ENCODE measurements at regions not wholly inside any gene's neighbourhood (a gene's known extent, or its start where the extent isn't known, plus 50 kb on each side); places are given as distances from the start of the nearest gene placed in this dataset.
"Not testable (repeated sequence)": the region's sequence is repeated elsewhere in the genome, so short reads cannot be mapped to it uniquely, and the experiment has no call there.

- no peak for DNase-seq
Measured at GRCh38 chr3:166296179-166296783, 459.1 kb upstream of the BCHE start.

- DNase-seq, result no peak
Measured at GRCh38 chr3:166291186-166291955, 454.1 kb upstream of the BCHE start.

- DNase-seq, result no peak
Measured at GRCh38 chr3:166285001-166285400, 447.8 kb upstream of the BCHE start.

- DNase-seq, result no peak
Measured at GRCh38 chr3:166283840-166284239, 446.6 kb upstream of the BCHE start.

- no peak for DNase-seq
Measured at GRCh38 chr3:166282931-166283330, 445.7 kb upstream of the BCHE start.

- no peak for DNase-seq
Measured at GRCh38 chr3:166279636-166280035, 442.4 kb upstream of the BCHE start.

GRCh38 chr3:166275024-166275390 lies 437.8 kb upstream of the BCHE start:
- no peak for DNase-seq

- DNase-seq, result no peak
Measured at GRCh38 chr3:166274351-166275023, 437.3 kb upstream of the BCHE start.

GRCh38 chr3:166270429-166270828 lies 433.2 kb upstream of the BCHE start:
- DNase-seq, result no peak

GRCh38 chr3:166265153-166265552 lies 427.9 kb upstream of the BCHE start:
- no peak for DNase-seq

GRCh38 chr3:166263460-166263859 lies 426.2 kb upstream of the BCHE start:
- no peak for DNase-seq

GRCh38 chr3:166258293-166258850 lies 421.1 kb upstream of the BCHE start:
- not testable (repeated sequence) for DNase-seq

- no peak for DNase-seq
Measured at GRCh38 chr3:166257715-166258114, 420.5 kb upstream of the BCHE start.

GRCh38 chr3:166248784-166249183 lies 411.6 kb upstream of the BCHE start:
- no peak for DNase-seq

GRCh38 chr3:166243511-166243910 lies 406.3 kb upstream of the BCHE start:
- peak; percentile 71 for DNase-seq

- DNase-seq, result no peak
Measured at GRCh38 chr3:166223120-166223519, 385.9 kb upstream of the BCHE start.

- no peak for DNase-seq
Measured at GRCh38 chr3:166211451-166211850, 374.2 kb upstream of the BCHE start.

GRCh38 chr3:166209701-166210100 lies 372.5 kb upstream of the BCHE start:
- DNase-seq, result no peak

- no peak for DNase-seq
Measured at GRCh38 chr3:166205158-166205557, 367.9 kb upstream of the BCHE start.

GRCh38 chr3:166201476-166201875 lies 364.3 kb upstream of the BCHE start:
- DNase-seq, result no peak

GRCh38 chr3:166199491-166199890 lies 362.3 kb upstream of the BCHE start:
- DNase-seq, result no peak

GRCh38 chr3:166195808-166196207 lies 358.6 kb upstream of the BCHE start:
- no peak for DNase-seq

- DNase-seq, result no peak
Measured at GRCh38 chr3:166191411-166191810, 354.2 kb upstream of the BCHE start.

- DNase-seq, result no peak
Measured at GRCh38 chr3:166190360-166190759, 353.1 kb upstream of the BCHE start.

All from DMS 273 treated with DMSO at 0.1 percent for 48 hours (cell line).